ENCODE measurements at regions not wholly inside any gene's neighbourhood (a gene's known extent, or its start where the extent isn't known, plus 50 kb on each side); places are given as distances from the start of the nearest gene placed in this dataset.

DNA sequence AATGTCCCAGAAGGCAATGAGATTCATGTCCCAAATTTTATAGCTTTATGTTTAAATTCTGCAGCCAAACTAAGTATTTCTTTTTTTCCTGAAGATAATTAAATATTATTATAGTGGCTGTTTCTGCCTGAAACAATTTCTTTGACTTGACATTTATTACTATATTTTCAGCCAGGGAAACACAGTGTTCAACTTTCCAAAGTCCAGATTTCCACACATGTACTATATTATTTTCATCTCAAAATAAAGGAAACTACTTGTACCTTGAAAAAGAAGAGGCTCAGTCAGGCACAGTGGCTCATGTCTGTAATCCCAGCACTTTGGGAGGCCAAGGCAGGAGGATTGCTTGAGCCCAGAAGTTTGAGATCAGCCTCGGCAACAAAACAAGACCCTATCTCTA, 77.8 kb upstream of the BTG1 start:
- no peak for TF ChIP-seq TAF1 (IDR thresholded peaks at IDR 0.05; ENCODE audit: borderline replicate concordance, low read depth, low read length)
- no peak for TF ChIP-seq POLR2A (IDR thresholded peaks at IDR 0.05; ENCODE audit: low read depth, low read length)
